Loucy (cell line): ENCODE measurements at regions not wholly inside any gene's neighbourhood (a gene's known extent, or its start where the extent isn't known, plus 50 kb on each side); places are given as distances from the start of the nearest gene placed in this dataset.

Source experiments
- EZH2phosphoT487 ChIP-seq: fragments of 200-600 bp; IDR thresholded peaks from 2 replicates; pipeline ENCODE4 v1.6.1; 2018; ENCODE audit warnings: antibody characterized with exemption, mild to moderate bottlenecking, moderate library complexity, borderline replicate concordance
- TF ChIP-seq, protein P1 (sequence below): fragments of 200-600 bp; sonication (generic); conservative IDR thresholded peaks from 2 replicates; pipeline ENCODE4 v1.5.1; 2014; ENCODE audit warnings: mild to moderate bottlenecking, antibody characterized with exemption, low read length

DNA sequence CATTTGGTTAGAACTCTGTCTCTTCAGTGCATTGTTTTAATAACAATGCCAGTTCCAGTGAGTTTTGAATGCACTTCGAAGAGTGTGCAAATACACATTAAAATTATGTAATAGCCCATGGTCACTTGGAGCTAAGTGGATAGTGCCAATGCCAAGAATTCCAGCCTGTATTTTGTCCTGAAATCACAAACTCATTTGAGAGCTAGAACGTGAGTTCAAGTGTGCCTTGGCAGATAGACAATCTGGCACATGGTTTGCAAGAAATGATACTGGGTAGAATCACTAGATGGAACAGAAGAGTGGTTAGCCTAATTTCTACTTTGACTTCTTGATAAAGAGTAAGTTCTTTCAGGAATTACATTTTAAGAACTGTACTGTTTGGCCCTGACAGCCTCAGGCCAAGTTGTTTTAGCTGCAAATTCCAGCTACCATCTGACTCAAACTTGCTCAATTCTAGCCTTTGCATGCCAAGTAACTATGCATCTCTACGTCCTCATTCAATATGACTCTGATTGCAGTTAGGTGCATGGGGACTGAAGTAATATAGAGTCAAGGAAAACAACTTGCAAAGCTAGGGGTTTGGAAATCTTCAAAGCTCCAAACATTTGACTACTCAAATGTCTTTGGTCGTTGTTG lies 131.9 kb upstream of the SMIM31 start:
- TF ChIP-seq, protein P1, sequence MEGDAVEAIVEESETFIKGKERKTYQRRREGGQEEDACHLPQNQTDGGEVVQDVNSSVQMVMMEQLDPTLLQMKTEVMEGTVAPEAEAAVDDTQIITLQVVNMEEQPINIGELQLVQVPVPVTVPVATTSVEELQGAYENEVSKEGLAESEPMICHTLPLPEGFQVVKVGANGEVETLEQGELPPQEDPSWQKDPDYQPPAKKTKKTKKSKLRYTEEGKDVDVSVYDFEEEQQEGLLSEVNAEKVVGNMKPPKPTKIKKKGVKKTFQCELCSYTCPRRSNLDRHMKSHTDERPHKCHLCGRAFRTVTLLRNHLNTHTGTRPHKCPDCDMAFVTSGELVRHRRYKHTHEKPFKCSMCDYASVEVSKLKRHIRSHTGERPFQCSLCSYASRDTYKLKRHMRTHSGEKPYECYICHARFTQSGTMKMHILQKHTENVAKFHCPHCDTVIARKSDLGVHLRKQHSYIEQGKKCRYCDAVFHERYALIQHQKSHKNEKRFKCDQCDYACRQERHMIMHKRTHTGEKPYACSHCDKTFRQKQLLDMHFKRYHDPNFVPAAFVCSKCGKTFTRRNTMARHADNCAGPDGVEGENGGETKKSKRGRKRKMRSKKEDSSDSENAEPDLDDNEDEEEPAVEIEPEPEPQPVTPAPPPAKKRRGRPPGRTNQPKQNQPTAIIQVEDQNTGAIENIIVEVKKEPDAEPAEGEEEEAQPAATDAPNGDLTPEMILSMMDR, result no peak
- TF ChIP-seq EZH2phosphoT487, result no peak
